HepG2 (cell line): ENCODE measurements at regions not wholly inside any gene's neighbourhood (a gene's known extent, or its start where the extent isn't known, plus 50 kb on each side); places are given as distances from the start of the nearest gene placed in this dataset.

ENCODE experiments used
- ATAC-seq: fragments of 200-7000 bp; cut with Tn5 transposase; 3 replicates; pipeline ENCODE4 v1.9.1; 2020; ENCODE audit warnings: mild to moderate bottlenecking, moderate library complexity
- BruUV-seq: library from RNA; stranded (reverse); fragments of 400-500 nt; replicated peaks from 2 replicates; lab custom pipeline; 2021; lab: Mats Ljungman, UMichigan
- CTCF ChIA-PET: fragments of 300-600 bp; formaldehyde crosslinking; extraction: SDS; loops from one replicate; lab custom pipeline; 2021; ENCODE audit warnings: low total read pairs, inconsistent platforms, low intra/inter-chr PET ratio; lab: Yijun Ruan, JAX
- POLR2A ChIA-PET: fragments of 350-600 bp; sonication (Branson Sonifier 250); formaldehyde crosslinking; loops from one replicate; lab custom pipeline; 2020; ENCODE audit warnings: antibody characterized with exemption, inconsistent platforms; lab: Yijun Ruan, JAX
- DNase-seq: peaks from one replicate; pipeline ENCODE4 v3.0.0-alpha.2; 2015; ENCODE audit warnings: low spot score
- FAIRE-seq: peaks from 3 replicates; lab custom pipeline; 2011; peaks lifted over from hg19 to GRCh38; lab: Jason Lieb, UNC
- H2AFZ ChIP-seq: one replicate; pipeline ENCODE4 v1.6.1; 2011; ENCODE audit warnings: low read length, inconsistent platforms
- H3K27ac ChIP-seq: fragments of 300-600 bp; 3 replicates; pipeline ENCODE4 v1.8.0; 2011; ENCODE audit warnings: mixed run types, mild to moderate bottlenecking, mixed read lengths, low read length, inconsistent platforms; ENCODE audit not compliant: insufficient read depth; ENCODE audit errors: extremely low read length
- H3K27me3 ChIP-seq, 2 experiments: fragments of 200-600 bp in 1 of 2; 2 replicates in 1 of 2; 3 replicates in 1 of 2; pipeline versions ENCODE4 v1.6.0 to v1.8.0; 2011; ENCODE audit warnings: low read length in 2 of 2, mild to moderate bottlenecking in 2 of 2, moderate library complexity in 2 of 2, inconsistent platforms in 1 of 2; ENCODE audit not compliant: insufficient read depth in 2 of 2, control insufficient read depth in 1 of 2
- H3K36me3 ChIP-seq, 2 experiments: fragments of 200-600 bp in 1 of 2; replicated peaks in 1 of 2; 2 replicates in 1 of 2; 3 replicates in 1 of 2; pipeline versions ENCODE4 v1.5.1 to v1.8.0; 2011; ENCODE audit warnings: low read length in 2 of 2, inconsistent platforms in 1 of 2; ENCODE audit not compliant: insufficient read depth in 2 of 2, control insufficient read depth in 1 of 2
- H3K4me1 ChIP-seq: 2 replicates; pipeline ENCODE4 v1.5.1; 2012; ENCODE audit warnings: low read length, inconsistent platforms; ENCODE audit not compliant: insufficient read depth
- H3K4me2 ChIP-seq: 2 replicates; pipeline ENCODE4 v1.6.0; 2011; ENCODE audit warnings: low read depth, low read length, inconsistent platforms
- H3K4me3 ChIP-seq, 3 experiments: fragments of 200-600 bp in 1 of 3; sonication (generic), shearing (Covaris generic) in 1 of 3; replicated peaks in 1 of 3; 2 replicates each; pipeline ENCODE4 v1.5.1; 2011 to 2016; ENCODE audit warnings: low read length in 3 of 3, inconsistent platforms in 2 of 3, low read depth in 2 of 3, mild to moderate bottlenecking in 2 of 3, control low read depth in 1 of 3, mixed read lengths in 1 of 3; ENCODE audit not compliant: insufficient read depth in 1 of 3
- H3K79me2 ChIP-seq: one replicate; pipeline ENCODE4 v1.6.1; 2011; ENCODE audit warnings: low read length, inconsistent platforms; ENCODE audit not compliant: insufficient read depth
- H3K9ac ChIP-seq: 2 replicates; pipeline ENCODE4 v1.6.0; 2011; ENCODE audit warnings: mild to moderate bottlenecking, low read depth, low read length, inconsistent platforms; ENCODE audit not compliant: insufficient read depth
- H3K9me3 ChIP-seq: 2 replicates; pipeline ENCODE4 v1.5.1; 2012; ENCODE audit warnings: mild to moderate bottlenecking, low read length
- H4K20me1 ChIP-seq: 2 replicates; pipeline ENCODE4 v1.6.0; 2011; ENCODE audit warnings: inconsistent platforms, mild to moderate bottlenecking, low read length, moderate library complexity; ENCODE audit not compliant: insufficient read depth
- FOXA3 ChIP-seq: IDR thresholded peaks from 2 replicates; pipeline ENCODE4 v1.6.1; 2016; ENCODE audit warnings: missing genetic modification reagents, missing compliant biosample characterization
- FOXO4 ChIP-seq: sonication (generic); formaldehyde crosslinking; conservative IDR thresholded peaks from 2 replicates; pipeline ENCODE4 v1.8.1; 2023; ENCODE audit warnings: missing genetic modification reagents
- GZF1 ChIP-seq: sonication (generic); formaldehyde crosslinking; IDR thresholded peaks from 2 replicates; pipeline ENCODE4 v1.5.1; 2020; ENCODE audit warnings: mild to moderate bottlenecking, missing genetic modification reagents
- KMT2A ChIP-seq: sonication (generic); formaldehyde crosslinking; IDR thresholded peaks from 2 replicates; pipeline ENCODE4 v1.4.0; 2020; ENCODE audit warnings: missing genetic modification reagents
- NFKB2 ChIP-seq: sonication (generic); formaldehyde crosslinking; IDR thresholded peaks from 2 replicates; pipeline ENCODE4 v1.4.0; 2020; ENCODE audit warnings: missing genetic modification reagents, borderline replicate concordance
- SPEN ChIP-seq: sonication (generic); formaldehyde crosslinking; IDR thresholded peaks from 2 replicates; pipeline ENCODE4 v1.5.1; 2020; ENCODE audit warnings: low read depth, mild to moderate bottlenecking, missing genetic modification reagents
- TFDP1 ChIP-seq: IDR thresholded peaks from 2 replicates; pipeline ENCODE4 v1.6.1; 2016; ENCODE audit warnings: missing compliant biosample characterization, missing genetic modification reagents, borderline replicate concordance
- U2AF1 ChIP-seq: fragments of 200-400 bp; formaldehyde crosslinking; optimal IDR thresholded peaks from 2 replicates; pipeline ENCODE3; 2017; ENCODE audit warnings: mild to moderate bottlenecking, low read depth, low read length
- ZNF138 ChIP-seq: sonication (generic); formaldehyde crosslinking; IDR thresholded peaks from 2 replicates; pipeline ENCODE4 v1.5.0; 2020; ENCODE audit warnings: mild to moderate bottlenecking, low read depth, missing genetic modification reagents
- ZNF496 ChIP-seq: sonication (generic); formaldehyde crosslinking; IDR thresholded peaks from 2 replicates; pipeline ENCODE4 v1.8.1; 2023; ENCODE audit warnings: mild to moderate bottlenecking, moderate library complexity, missing genetic modification reagents; ENCODE audit not compliant: insufficient replicate concordance
- ZNF563 ChIP-seq: sonication (generic); formaldehyde crosslinking; IDR thresholded peaks from 2 replicates; pipeline ENCODE4 v1.8.0; 2022; ENCODE audit warnings: mild to moderate bottlenecking, moderate library complexity, missing genetic modification reagents
- ZNF747 ChIP-seq: sonication (generic); formaldehyde crosslinking; IDR thresholded peaks from 2 replicates; pipeline ENCODE4 v1.8.1; 2023; ENCODE audit warnings: missing genetic modification reagents, mild to moderate bottlenecking, borderline replicate concordance
- ZNF790 ChIP-seq: sonication (generic); formaldehyde crosslinking; IDR thresholded peaks from 2 replicates; pipeline ENCODE4 v1.8.0; 2022; ENCODE audit warnings: missing genetic modification reagents, mild to moderate bottlenecking, borderline replicate concordance
- ZXDC ChIP-seq: sonication (generic); formaldehyde crosslinking; IDR thresholded peaks from 2 replicates; pipeline ENCODE4 v1.5.0; 2020; ENCODE audit warnings: mild to moderate bottlenecking, missing genetic modification reagents
- WGBS: methylation state at CpG from one replicate; pipeline ENCODE4 v1.1.6; 2017; ENCODE audit warnings: low lambda C conversion rate; 5-methylcytosine and 5-hydroxymethylcytosine counted together
- in situ Hi-C: cut with HindIII; loops from 2 replicates; pipeline ENCODE4 v1.10.0; 2017; ENCODE audit warnings: low pct_unique_long_range_greater_than_20kb; ENCODE audit not compliant: extremely low pct_ligation_motif_present
- intact Hi-C: fragments of 100-400 bp; cut with micrococcal nuclease; formaldehyde crosslinking; loops from one replicate; pipeline ENCODE4 v1.10.0; 2022; ENCODE audit not compliant: unreplicated experiment

GRCh38 chr3:14590569-14590968 is 50.4 kb upstream of the GRIP2 start:
- FAIRE-seq (no peak), ATAC-seq (no peak), DNase-seq (no peak)
- Histone ChIP-seq H3K4me3 (no peak overlapping the region), H3K36me3 (no peaks in the 10 kb centered on the region), H4K20me1 (no peaks in the 10 kb centered on the region), H3K4me1 (peaks cover 10% of the 10 kb centered on the region), H3K79me2 (no peaks in the 10 kb centered on the region), H3K27me3 (0 out of 5 replicates have a peak, but pooled peaks cover 2 to 5% of the 10 kb centered on the region in 2 experiments), H3K9ac (no peak overlapping the region), H3K4me2 (no peak overlapping the region), H3K27ac (no peak overlapping the region), H2AFZ (no peak overlapping the region), H3K9me3 (no peaks in the 10 kb centered on the region)
- intact Hi-C loops (no loop called here), in situ Hi-C loops (no loop called here)
- BruUV-seq: no TSS peak
- 14% methylated on average over 6 of the region's 6 CpGs for WGBS
- POLR2A ChIA-PET: no interaction called here
- TF ChIP-seq NFKB2 (CRISPR knock-in tag) (no peak), GZF1 (CRISPR knock-in tag) (no peak), ZNF496 (CRISPR knock-in tag) (no peak), FOXA3 (CRISPR knock-in tag) (no peak), SPEN (CRISPR knock-in tag) (no peak), ZNF790 (CRISPR knock-in tag) (no peak), TFDP1 (CRISPR knock-in tag) (no peak), ZXDC (CRISPR knock-in tag) (no peak), ZNF563 (CRISPR knock-in tag) (no peak), ZNF138 (CRISPR knock-in tag) (no peak), ZNF747 (CRISPR knock-in tag) (no peak), KMT2A (CRISPR knock-in tag) (no peak), U2AF1 (no peak), FOXO4 (no peak)
- CTCF ChIA-PET: no interaction called here
